ENCODE measurements at regions not wholly inside any gene's neighbourhood (a gene's known extent, or its start where the extent isn't known, plus 50 kb on each side); places are given as distances from the start of the nearest gene placed in this dataset.

GRCh38 chr13:106355866-106356265 lies 179.6 kb downstream of the EFNB2 start:
- no peak overlapping the region for H3K4me3 ChIP-seq (ENCODE audit: low read depth, low read length, poor library complexity, severe bottlenecking)
- no peaks in the 10 kb centered on the region for H3K36me3 ChIP-seq (ENCODE audit: insufficient read depth, low read length)
- H3K9me2 ChIP-seq (ENCODE audit: insufficient read depth, low read length) = no peaks in the 10 kb centered on the region
- H3K4me1 ChIP-seq (ENCODE audit: insufficient read depth, low read length, poor library complexity, severe bottlenecking) = no peaks in the 10 kb centered on the region
- H3K27ac ChIP-seq (ENCODE audit: low read depth, low read length, poor library complexity, severe bottlenecking) = no peak overlapping the region
- no peaks in the 10 kb centered on the region for H3K9me3 ChIP-seq (ENCODE audit: low read length)
- intact Hi-C loops (cut with micrococcal nuclease; ENCODE audit: unreplicated experiment) = no loop called here
- H3K79me2 ChIP-seq (ENCODE audit: insufficient read depth, low read depth, low read length) = no peaks in the 10 kb centered on the region
- no peak overlapping the region for H3K4me2 ChIP-seq (ENCODE audit: low read length)
- DNase-seq (ENCODE audit: low spot score) = no peak
- POLR2A ChIA-PET = no interaction called here
- no peak for TF ChIP-seq CTCF (conservative IDR thresholded peaks at IDR 0.05; ENCODE audit: low read length)
- TF ChIP-seq EZH2phosphoT487 (IDR thresholded peaks at IDR 0.05; ENCODE audit: borderline replicate concordance, low read depth, low read length) = no peak
- H4K20me1 ChIP-seq (ENCODE audit: insufficient read depth, low read length) = no peaks in the 10 kb centered on the region
- CTCF ChIA-PET (ENCODE audit: unreplicated experiment) = no interaction called here
- no peak overlapping the region for H2AFZ ChIP-seq (ENCODE audit: low read length)
- BruUV-seq (replicated peaks) = no TSS peak

GRCh38 chr13:106354961-106355360 lies 180.5 kb downstream of the EFNB2 start:
- intact Hi-C loops (cut with micrococcal nuclease; ENCODE audit: unreplicated experiment) = no loop called here
- H3K9me3 ChIP-seq (ENCODE audit: low read length) = no peaks in the 10 kb centered on the region
- no peak overlapping the region for H2AFZ ChIP-seq (ENCODE audit: low read length)
- no peak for TF ChIP-seq CTCF (conservative IDR thresholded peaks at IDR 0.05; ENCODE audit: low read length)
- no peak for TF ChIP-seq EZH2phosphoT487 (IDR thresholded peaks at IDR 0.05; ENCODE audit: borderline replicate concordance, low read depth, low read length)
- POLR2A ChIA-PET = interaction anchor here (0.7 kb wide), 1 partner anchor 41 kb away, joined by 3 read pairs; no protein-coding TSS in a partner anchor
- H3K4me3 ChIP-seq (ENCODE audit: low read depth, low read length, poor library complexity, severe bottlenecking) = no peak overlapping the region
- H3K27ac ChIP-seq (ENCODE audit: low read depth, low read length, poor library complexity, severe bottlenecking) = no peak overlapping the region
- no peak for DNase-seq (ENCODE audit: low spot score)
- BruUV-seq (replicated peaks) = no TSS peak
- H3K9me2 ChIP-seq (ENCODE audit: insufficient read depth, low read length) = no peaks in the 10 kb centered on the region
- H3K4me1 ChIP-seq (ENCODE audit: insufficient read depth, low read length, poor library complexity, severe bottlenecking) = no peaks in the 10 kb centered on the region
- no peaks in the 10 kb centered on the region for H4K20me1 ChIP-seq (ENCODE audit: insufficient read depth, low read length)
- H3K4me2 ChIP-seq (ENCODE audit: low read length) = no peak overlapping the region
- CTCF ChIA-PET (ENCODE audit: unreplicated experiment) = no interaction called here
- H3K36me3 ChIP-seq (ENCODE audit: insufficient read depth, low read length) = no peaks in the 10 kb centered on the region
- no peaks in the 10 kb centered on the region for H3K79me2 ChIP-seq (ENCODE audit: insufficient read depth, low read depth, low read length)

- no peaks in the 10 kb centered on the region for H3K36me3 ChIP-seq (ENCODE audit: insufficient read depth, low read length)
- intact Hi-C loops (cut with micrococcal nuclease; ENCODE audit: unreplicated experiment) = no loop called here
- POLR2A ChIA-PET = no interaction called here
Measured at GRCh38 chr13:106352850-106353249, 182.6 kb downstream of the EFNB2 start.

More at GRCh38 chr13:106352850-106353249, 182.6 kb downstream of the EFNB2 start:
- H3K4me3 ChIP-seq (ENCODE audit: low read depth, low read length, poor library complexity, severe bottlenecking) = no peak overlapping the region
- H3K9me2 ChIP-seq (ENCODE audit: insufficient read depth, low read length) = no peaks in the 10 kb centered on the region
- CTCF ChIA-PET (ENCODE audit: unreplicated experiment) = no interaction called here
- no peaks in the 10 kb centered on the region for H3K9me3 ChIP-seq (ENCODE audit: low read length)
- H3K79me2 ChIP-seq (ENCODE audit: insufficient read depth, low read depth, low read length) = no peaks in the 10 kb centered on the region
- DNase-seq (ENCODE audit: low spot score) = no peak
- no peak overlapping the region for H3K27ac ChIP-seq (ENCODE audit: low read depth, low read length, poor library complexity, severe bottlenecking)
- no TSS peak for BruUV-seq (replicated peaks)
- H4K20me1 ChIP-seq (ENCODE audit: insufficient read depth, low read length) = no peaks in the 10 kb centered on the region
- H3K4me2 ChIP-seq (ENCODE audit: low read length) = no peak overlapping the region
- TF ChIP-seq EZH2phosphoT487 (IDR thresholded peaks at IDR 0.05; ENCODE audit: borderline replicate concordance, low read depth, low read length) (no peak), CTCF (conservative IDR thresholded peaks at IDR 0.05; ENCODE audit: low read length) (no peak)
- no peaks in the 10 kb centered on the region for H3K4me1 ChIP-seq (ENCODE audit: insufficient read depth, low read length, poor library complexity, severe bottlenecking)
- H2AFZ ChIP-seq (ENCODE audit: low read length) = no peak overlapping the region

Measured in OCI-LY7 (cell line).